NB4 (cell line): ENCODE measurements at regions not wholly inside any gene's neighbourhood (a gene's known extent, or its start where the extent isn't known, plus 50 kb on each side); places are given as distances from the start of the nearest gene placed in this dataset.

Experiments
- DNase-seq: peaks from one replicate; pipeline ENCODE4 v3.0.0; 2010; ENCODE audit warnings: low read depth
- H3K4me3 ChIP-seq: one replicate; pipeline ENCODE4 v1.5.1; 2011; ENCODE audit warnings: mild to moderate bottlenecking, low read depth, low read length, moderate library complexity
- CTCF ChIP-seq: IDR thresholded peaks from one replicate; pipeline ENCODE4 v1.5.1; 2012; ENCODE audit warnings: low read depth, low read length
- MAX ChIP-seq: IDR thresholded peaks from 2 replicates; pipeline ENCODE4 v1.6.1; 2011; ENCODE audit warnings: low read depth, low read length
- MYC ChIP-seq: IDR thresholded peaks from 2 replicates; pipeline ENCODE4 v1.6.1; 2011; ENCODE audit warnings: low read depth, low read length
- POLR2A ChIP-seq: IDR thresholded peaks from 2 replicates; pipeline ENCODE4 v1.6.1; 2011; ENCODE audit warnings: mild to moderate bottlenecking; ENCODE audit not compliant: insufficient read length; ENCODE audit errors: extremely low read depth

- DNase-seq: no peak
- H3K4me3 ChIP-seq: no peak overlapping the region
- TF ChIP-seq CTCF (no peak), POLR2A (no peak), MAX (no peak), MYC (no peak)
These were observed 103.4 kb downstream of the DAD1 start for GRCh38 chr14:22485649-22486048.

- no peak overlapping the region for H3K4me3 ChIP-seq
These were observed 103.8 kb downstream of the DAD1 start for GRCh38 chr14:22485178-22485577.

GRCh38 chr14:22484632-22485031 is 104.4 kb downstream of the DAD1 start:
- TF ChIP-seq POLR2A: no peak
- TF ChIP-seq MYC: no peak
- no peak for TF ChIP-seq MAX
- no peak for TF ChIP-seq CTCF
- no peak overlapping the region for H3K4me3 ChIP-seq
- DNase-seq: no peak

More at GRCh38 chr14:22485178-22485577, 103.8 kb downstream of the DAD1 start:
- DNase-seq: no peak
- TF ChIP-seq MAX: no peak
- no peak for TF ChIP-seq POLR2A
- no peak for TF ChIP-seq MYC
- no peak for TF ChIP-seq CTCF

- DNase-seq: peak; percentile 74
- TF ChIP-seq MAX (peak; percentile 61), POLR2A (no peak), CTCF (no peak), MYC (peak; percentile 35; the same call in 1 of the 2 replicates)
- H3K4me3 ChIP-seq: no peak overlapping the region
These were observed 105.0 kb downstream of the DAD1 start for GRCh38 chr14:22483863-22484593.

- DNase-seq: peak; percentile 77
- peak overlapping the region; percentile 14 for H3K4me3 ChIP-seq
- no peak for TF ChIP-seq MAX
- TF ChIP-seq CTCF: no peak
- TF ChIP-seq POLR2A: no peak
- TF ChIP-seq MYC: no peak
These were observed 106.1 kb downstream of the DAD1 start for GRCh38 chr14:22482782-22483553.
